ENCODE measurements at regions not wholly inside any gene's neighbourhood (a gene's known extent, or its start where the extent isn't known, plus 50 kb on each side); places are given as distances from the start of the nearest gene placed in this dataset.

GRCh38 chr3:56958879-56959278 lies 101.6 kb upstream of the SPATA12 start:
- Histone ChIP-seq H3K79me2 (ENCODE audit: control insufficient read depth in 1 of 2, insufficient read depth in 2 of 2, low read length in 2 of 2) (no peaks in the 10 kb centered on the region), H4K91ac (replicated peaks; ENCODE audit: insufficient read length, low read length) (no peak overlapping the region), H3K4me3 (ENCODE audit: extremely low read depth in 1 of 4, insufficient read depth in 2 of 4, low read depth in 3 of 4, low read length in 4 of 4) (no peak overlapping the region), H3K27ac (ENCODE audit: low read depth, low read length) (no peak overlapping the region), H3K4me1 (replicated peaks in 1 of 4; ENCODE audit: control insufficient read depth in 3 of 4, insufficient read depth in 4 of 4, low read length in 3 of 4) (no peaks in the 10 kb centered on the region), H3K9ac (replicated peaks in 1 of 4; ENCODE audit: extremely low read depth in 1 of 4, low read depth in 3 of 4, low read length in 3 of 4) (no peak overlapping the region), H3K23ac (ENCODE audit: insufficient read length) (no peak overlapping the region), H3K4ac (replicated peaks; ENCODE audit: insufficient read length, low read depth, low read length) (no peak overlapping the region), H3K56ac (replicated peaks; ENCODE audit: insufficient read length, low read depth, low read length) (no peak overlapping the region), H2BK20ac (ENCODE audit: low read length) (no peak overlapping the region), H3K9me3 (ENCODE audit: insufficient read depth in 2 of 2, low read depth in 1 of 2, low read length in 1 of 2) (no peaks in the 10 kb centered on the region), H3K4me2 (ENCODE audit: insufficient read depth in 1 of 2, low read depth in 2 of 2, low read length in 2 of 2) (no peak overlapping the region), H2BK120ac (replicated peaks; ENCODE audit: low read depth, low read length) (no peak overlapping the region), H2AFZ (ENCODE audit: low read length) (no peak overlapping the region), H3K23me2 (ENCODE audit: low read depth, low read length) (no peaks in the 10 kb centered on the region; the same call in 1 of the 2 replicates), H4K5ac (ENCODE audit: insufficient read length, low read depth, low read length) (no peak overlapping the region), H3K36me3 (ENCODE audit: control insufficient read depth in 2 of 4, insufficient read depth in 4 of 4, low read length in 3 of 4) (no peaks in the 10 kb centered on the region), H4K8ac (ENCODE audit: extremely low read depth, insufficient read depth, low read length) (no peak overlapping the region), H2BK15ac (ENCODE audit: low read length) (no peak overlapping the region), H3K79me1 (ENCODE audit: low read depth, low read length) (no peaks in the 10 kb centered on the region), H4K20me1 (replicated peaks in 1 of 2; ENCODE audit: control insufficient read depth in 1 of 2, insufficient read depth in 2 of 2, low read length in 2 of 2) (no peaks in the 10 kb centered on the region), H2AK5ac (ENCODE audit: low read depth, low read length) (no peak overlapping the region), H3K14ac (ENCODE audit: insufficient read length) (no peak overlapping the region), H3K18ac (ENCODE audit: extremely low read depth, low read length) (no peak overlapping the region), H3K27me3 (replicated peaks in 1 of 4; ENCODE audit: control insufficient read depth in 3 of 4, extremely low read depth in 1 of 4, insufficient read depth in 3 of 4, low read length in 3 of 4) (no peaks in the 10 kb centered on the region), H2BK5ac (ENCODE audit: low read depth, low read length) (no peak overlapping the region), H2BK12ac (ENCODE audit: low read depth, low read length) (no peak overlapping the region)
- CTCF ChIA-PET (ENCODE audit: partially characterized antibody): interaction anchor here (0.7 to 1.4 kb wide), 4 partner anchors 18 to 161 kb away, joined by 3 to 4 read pairs (median 3); no protein-coding TSS in a partner anchor
- POLR2A ChIA-PET (ENCODE audit: partially characterized antibody): no interaction called here
- DNase-seq (ENCODE audit: low read depth in 1 of 2, low spot score in 2 of 2): no peak
- no peak for FAIRE-seq
- 88% methylated on average over 2 of the region's 2 CpGs; no CpG with 5 or more reads in 1 of the 2 experiments for WGBS, 2 experiments (ENCODE audit: extremely low coverage in 1 of 2, insufficient coverage in 1 of 2, insufficient read length in 1 of 2, insufficient replicate concordance in 2 of 2, low coverage in 1 of 2, low lambda C conversion rate in 2 of 2, missing lambda C conversion rate in 1 of 2)
- TF ChIP-seq CHD2 (IDR thresholded peaks at IDR 0.05; ENCODE audit: low read length) (no peak), CHD1 (IDR thresholded peaks at IDR 0.05; ENCODE audit: low read depth, low read length) (no peak), CBX8 (IDR thresholded peaks at IDR 0.05; ENCODE audit: borderline replicate concordance, low read depth, low read length) (no peak), MAFK (IDR thresholded peaks at IDR 0.05; ENCODE audit: low read depth, low read length) (no peak), SRF (IDR thresholded peaks at IDR 0.05; ENCODE audit: low read depth, low read length) (no peak), TEAD4 (IDR thresholded peaks at IDR 0.05; ENCODE audit: low read depth, low read length) (no peak), POLR2AphosphoS5 (IDR thresholded peaks at IDR 0.05; ENCODE audit: low read depth, low read length) (no peak), KDM1A (IDR thresholded peaks at IDR 0.05; ENCODE audit: borderline replicate concordance, low read length) (no peak), TAF1 (IDR thresholded peaks at IDR 0.05; ENCODE audit: low read depth, low read length) (no peak), RXRA (IDR thresholded peaks at IDR 0.05; ENCODE audit: insufficient read depth, low read depth, low read length) (no peak), GTF2F1 (IDR thresholded peaks at IDR 0.05; ENCODE audit: borderline replicate concordance, low read depth, low read length) (no peak), E2F6 (IDR thresholded peaks at IDR 0.05) (no peak), TCF12 (IDR thresholded peaks at IDR 0.05; ENCODE audit: low read depth, low read length) (no peak), FOSL1 (IDR thresholded peaks at IDR 0.05; ENCODE audit: insufficient read depth, low read depth, low read length) (no peak), ATF3 (IDR thresholded peaks at IDR 0.05; ENCODE audit: insufficient read depth, low read depth, low read length) (no peak)
